Neuronal stem cell (in vitro differentiated cells): ENCODE measurements at regions not wholly inside any gene's neighbourhood (a gene's known extent, or its start where the extent isn't known, plus 50 kb on each side); places are given as distances from the start of the nearest gene placed in this dataset.
"Not testable (repeated sequence)": the region's sequence is repeated elsewhere in the genome, so short reads cannot be mapped to it uniquely, and the experiment has no call there.

Experiments used
- DNase-seq: peaks from one replicate; pipeline ENCODE4 v3.0.0-alpha.2; 2013; ENCODE audit warnings: low spot score
- H2AFZ ChIP-seq: one replicate; pipeline ENCODE4 v1.6.1; 2013; ENCODE audit warnings: mild to moderate bottlenecking, low read length, inconsistent platforms
- H2AK5ac ChIP-seq: 2 replicates; pipeline ENCODE4 v1.6.1; 2013; ENCODE audit warnings: low read depth, mild to moderate bottlenecking, inconsistent platforms, low read length, moderate library complexity, mixed read lengths
- H2BK120ac ChIP-seq: 2 replicates; pipeline ENCODE4 v1.6.1; 2013; ENCODE audit warnings: low read depth, mild to moderate bottlenecking, inconsistent platforms, low read length, moderate library complexity, mixed read lengths
- H2BK12ac ChIP-seq: one replicate; pipeline ENCODE4 v1.6.1; 2013; ENCODE audit warnings: low read length, inconsistent platforms
- H2BK15ac ChIP-seq: 2 replicates; pipeline ENCODE4 v1.6.1; 2013; ENCODE audit warnings: mild to moderate bottlenecking, low read length, inconsistent platforms, mixed read lengths
- H2BK5ac ChIP-seq: one replicate; pipeline ENCODE4 v1.6.1; 2013; ENCODE audit warnings: inconsistent platforms, mild to moderate bottlenecking, low read length, moderate library complexity
- H3K14ac ChIP-seq: one replicate; pipeline ENCODE4 v1.6.1; 2013; ENCODE audit warnings: low read length, inconsistent platforms
- H3K18ac ChIP-seq: 2 replicates; pipeline ENCODE4 v1.6.1; 2013; ENCODE audit warnings: low read length, inconsistent platforms
- H3K23ac ChIP-seq: 2 replicates; pipeline ENCODE4 v1.6.1; 2013; ENCODE audit warnings: low read depth, mild to moderate bottlenecking, mixed read lengths, low read length, inconsistent platforms; ENCODE audit not compliant: poor library complexity
- H3K27ac ChIP-seq: replicated peaks from 3 replicates; pipeline ENCODE4 v1.5.1; 2013; ENCODE audit warnings: low read length, inconsistent platforms
- H3K27me3 ChIP-seq, 3 experiments: 2 replicates each; pipeline ENCODE4 v1.6.1; 2013; ENCODE audit warnings: low read length in 3 of 3, mild to moderate bottlenecking in 2 of 3, inconsistent platforms in 1 of 3, low read depth in 1 of 3, mixed read lengths in 1 of 3, moderate library complexity in 1 of 3; ENCODE audit not compliant: control insufficient read depth in 3 of 3, insufficient read depth in 3 of 3
- H3K36me3 ChIP-seq, 2 donors: replicated peaks in 1 of 2; 2 replicates each; pipeline ENCODE4 v1.6.1; 2013; ENCODE audit warnings: low read length in 2 of 2; ENCODE audit not compliant: control insufficient read depth in 2 of 2, insufficient read depth in 2 of 2
- H3K4ac ChIP-seq: 2 replicates; pipeline ENCODE4 v1.6.1; 2013; ENCODE audit warnings: inconsistent platforms, mild to moderate bottlenecking, low read length, moderate library complexity
- H3K4me1 ChIP-seq, 2 donors: 1 replicate in 1 of 2; 2 replicates in 1 of 2; pipeline ENCODE4 v1.6.1; 2013; ENCODE audit warnings: low read length in 2 of 2, low read depth in 1 of 2; ENCODE audit not compliant: control insufficient read depth in 2 of 2, insufficient read depth in 1 of 2
- H3K4me2 ChIP-seq: one replicate; pipeline ENCODE4 v1.6.1; 2013; ENCODE audit warnings: mild to moderate bottlenecking, low read length, inconsistent platforms; ENCODE audit not compliant: insufficient read depth, poor library complexity, severe bottlenecking
- H3K4me3 ChIP-seq, 2 donors: 2 replicates each; pipeline ENCODE4 v1.5.1; 2013; ENCODE audit warnings: low read length in 2 of 2, mild to moderate bottlenecking in 2 of 2, inconsistent platforms in 1 of 2, moderate library complexity in 1 of 2
- H3K79me1 ChIP-seq: one replicate; pipeline ENCODE4 v1.6.1; 2013; ENCODE audit warnings: low read depth, mild to moderate bottlenecking, inconsistent platforms, low read length, moderate library complexity
- H3K9ac ChIP-seq: one replicate; pipeline ENCODE4 v1.6.1; 2013; ENCODE audit warnings: mild to moderate bottlenecking, low read depth, low read length, inconsistent platforms; ENCODE audit not compliant: poor library complexity
- H3K9me3 ChIP-seq, 2 donors: replicated peaks in 1 of 2; 2 replicates each; pipeline versions ENCODE3 to v1.6.1; 2013; ENCODE audit warnings: low read length in 2 of 2, mild to moderate bottlenecking in 2 of 2, inconsistent platforms in 1 of 2, low read depth in 1 of 2, mixed read lengths in 1 of 2, moderate library complexity in 1 of 2; ENCODE audit not compliant: control insufficient read depth in 2 of 2, insufficient read depth in 1 of 2
- H4K8ac ChIP-seq: one replicate; pipeline ENCODE4 v1.6.1; 2013; ENCODE audit warnings: low read depth, mild to moderate bottlenecking, inconsistent platforms, low read length, moderate library complexity
- H4K91ac ChIP-seq: one replicate; pipeline ENCODE4 v1.6.1; 2013; ENCODE audit warnings: low read length, low read depth, mild to moderate bottlenecking, inconsistent platforms; ENCODE audit not compliant: poor library complexity
- WGBS, 2 donors: extraction: QIAGEN DNeasy Blood & Tissue Kit; methylation state at CpG; one replicate each; pipeline ENCODE4 v1.1.7; 2013; ENCODE audit warnings: missing lambda C conversion rate in 2 of 2, mixed read lengths in 1 of 2; ENCODE audit not compliant: insufficient read length in 2 of 2, insufficient replicate concordance in 1 of 2; ENCODE audit errors: extremely low coverage in 2 of 2; 5-methylcytosine and 5-hydroxymethylcytosine counted together

GRCh38 chr5:179400435-179400834 lies 55.2 kb upstream of the ADAMTS2 start:
- not testable (repeated sequence) for H3K4ac ChIP-seq, H2BK12ac ChIP-seq, H3K14ac ChIP-seq, H3K18ac ChIP-seq, H3K4me2 ChIP-seq, H3K27ac ChIP-seq, H3K9ac ChIP-seq, H3K79me1 ChIP-seq, H3K27me3 ChIP-seq, H3K4me1 ChIP-seq, H2AK5ac ChIP-seq, H2BK5ac ChIP-seq, H3K36me3 ChIP-seq, H3K23ac ChIP-seq, H2BK15ac ChIP-seq, H2AFZ ChIP-seq, H4K8ac ChIP-seq, H4K91ac ChIP-seq, H3K4me3 ChIP-seq, DNase-seq, H2BK120ac ChIP-seq
- peaks cover 5 to 13% of the 10 kb centered on the region in 2 donors for H3K9me3 ChIP-seq
- WGBS, 2 donors = no CpG with 5 or more reads among the region's 2 CpGs

DNA sequence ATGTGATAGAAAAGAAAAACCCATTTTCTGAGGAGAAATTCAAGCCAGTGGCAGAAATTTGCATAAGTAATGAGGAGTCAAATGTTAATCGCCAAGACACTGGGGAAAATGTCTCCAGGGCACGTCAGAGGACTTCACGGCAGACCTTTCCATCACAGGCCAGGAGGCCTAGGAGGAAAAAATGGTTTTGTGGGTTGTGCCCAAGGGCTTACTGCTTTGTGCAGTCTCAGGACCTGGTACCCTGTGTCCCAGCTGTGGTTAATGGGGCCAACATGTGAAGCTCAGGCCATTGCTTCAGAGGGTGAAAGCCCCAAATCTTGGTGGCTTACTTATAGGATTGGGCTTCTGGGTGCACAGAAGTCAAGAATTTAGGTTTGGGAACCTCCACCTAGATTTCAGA lies 54.8 kb upstream of the ADAMTS2 start:
- no peak overlapping the region for H3K4ac ChIP-seq
- no peak overlapping the region for H2BK15ac ChIP-seq
- no peak overlapping the region for H3K27ac ChIP-seq
- H2AFZ ChIP-seq = no peak overlapping the region
- no peak overlapping the region for H3K14ac ChIP-seq
- no peaks in the 10 kb centered on the region for H3K36me3 ChIP-seq
- H3K27me3 ChIP-seq = no peaks in the 10 kb centered on the region
- no CpG with 5 or more reads among the region's 3 CpGs for WGBS, 2 donors
- H3K4me3 ChIP-seq = no peak overlapping the region
- no peak overlapping the region for H2BK5ac ChIP-seq
- no peak overlapping the region for H2BK120ac ChIP-seq
- H2BK12ac ChIP-seq = no peak overlapping the region
- H3K18ac ChIP-seq = no peak overlapping the region
- no peak for DNase-seq
- no peak overlapping the region for H3K9ac ChIP-seq
- no peak overlapping the region for H2AK5ac ChIP-seq
- H3K4me2 ChIP-seq = no peak overlapping the region
- H4K91ac ChIP-seq = no peak overlapping the region
- peaks cover 5 to 13% of the 10 kb centered on the region in 2 donors for H3K9me3 ChIP-seq
- no peak overlapping the region for H4K8ac ChIP-seq
- no peaks in the 10 kb centered on the region for H3K79me1 ChIP-seq
- H3K4me1 ChIP-seq = no peaks in the 10 kb centered on the region
- no peak overlapping the region for H3K23ac ChIP-seq

DNA sequence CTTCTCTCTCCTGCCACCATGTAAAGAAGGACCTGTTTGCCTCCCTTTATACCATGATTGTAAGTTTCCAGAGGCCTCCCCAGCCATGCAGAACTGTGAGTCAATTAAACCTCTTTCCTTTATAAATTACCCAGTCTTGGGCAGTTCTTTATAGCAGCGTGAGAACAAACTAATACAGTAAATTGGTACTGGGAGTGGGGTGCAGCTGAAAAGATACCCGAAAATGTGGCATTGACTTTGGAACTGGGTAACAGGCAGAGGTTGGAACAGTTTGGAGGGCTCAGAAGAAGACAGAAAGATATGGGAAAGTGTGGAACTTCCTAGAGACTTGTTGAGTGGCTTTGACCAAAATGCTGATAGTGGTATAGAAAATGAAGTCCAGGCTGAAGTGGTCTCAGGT lies 54.1 kb upstream of the ADAMTS2 start:
- not testable (repeated sequence) for H4K8ac ChIP-seq, DNase-seq, H2BK15ac ChIP-seq, H2BK12ac ChIP-seq, H3K18ac ChIP-seq, H3K4ac ChIP-seq, H2AK5ac ChIP-seq, H3K14ac ChIP-seq, H3K27ac ChIP-seq, H3K4me1 ChIP-seq, H3K4me3 ChIP-seq, H3K36me3 ChIP-seq, H3K79me1 ChIP-seq, H2AFZ ChIP-seq, H4K91ac ChIP-seq, H3K4me2 ChIP-seq, H2BK120ac ChIP-seq, H2BK5ac ChIP-seq, H3K23ac ChIP-seq, H3K27me3 ChIP-seq, H3K9ac ChIP-seq
- peaks cover 5 to 13% of the 10 kb centered on the region in 2 donors for H3K9me3 ChIP-seq
- no CpG with 5 or more reads among the region's 2 CpGs for WGBS, 2 donors

DNA sequence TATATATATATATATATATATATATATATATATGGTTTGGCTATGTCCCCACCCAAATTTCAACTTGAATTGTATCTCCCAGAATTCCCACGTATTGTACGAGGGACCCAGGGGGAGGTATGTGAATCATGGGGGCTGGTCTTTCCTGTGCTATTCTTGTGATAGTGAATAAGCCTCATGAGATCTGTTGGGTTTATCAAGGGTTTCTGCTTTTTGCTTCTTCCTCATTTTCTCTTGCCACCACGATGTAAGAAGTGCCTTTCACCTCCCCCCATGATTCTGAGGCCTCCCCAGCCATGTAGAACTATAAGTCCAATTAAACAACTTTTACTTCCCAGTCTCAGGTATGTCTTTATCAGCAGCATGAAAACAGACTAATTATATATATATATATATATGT lies 52.3 kb upstream of the ADAMTS2 start:
- Histone ChIP-seq H3K79me1 (no peaks in the 10 kb centered on the region), H3K23ac (no peak overlapping the region), H3K9ac (no peak overlapping the region), H3K4me2 (no peak overlapping the region), H2BK12ac (no peak overlapping the region), H3K36me3 (no peaks in the 10 kb centered on the region), H3K27ac (no peak overlapping the region), H3K4me1 (no peaks in the 10 kb centered on the region), H4K8ac (no peak overlapping the region), H2AK5ac (no peak overlapping the region), H3K4me3 (no peak overlapping the region), H2AFZ (no peak overlapping the region), H3K18ac (no peak overlapping the region), H3K9me3 (peaks cover 9 to 11% of the 10 kb centered on the region in 2 donors), H3K27me3 (no peaks in the 10 kb centered on the region), H3K4ac (no peak overlapping the region), H2BK5ac (no peak overlapping the region), H2BK120ac (no peak overlapping the region), H2BK15ac (no peak overlapping the region), H4K91ac (no peak overlapping the region), H3K14ac (no peak overlapping the region)
- WGBS, 2 donors = no CpG with 5 or more reads among the region's 3 CpGs
- DNase-seq = no peak
